Esophagus squamous epithelium (tissue), 5 donors: ENCODE measurements at regions not wholly inside any gene's neighbourhood (a gene's known extent, or its start where the extent isn't known, plus 50 kb on each side); places are given as distances from the start of the nearest gene placed in this dataset.
A peak's percentile ranks its signal among the peaks of the same experiment; 100 is the strongest.

Experiments used
- DNase-seq: peaks from one replicate; lab custom pipeline; 2025; lab: John Stamatoyannopoulos, UW
- H3K27ac ChIP-seq, 4 donors: fragments of 200-600 bp; sonication (generic); one replicate each; pipeline ENCODE4 v1.5.1; 2016 to 2019; ENCODE audit warnings: mild to moderate bottlenecking in 1 of 4
- H3K27me3 ChIP-seq, 4 donors: fragments of 200-600 bp; sonication (generic); 1 replicate in 3 of 4; 2 replicates in 1 of 4; pipeline versions ENCODE4 v1.5.1 to v1.6.0; 2017 to 2021; ENCODE audit warnings: antibody characterized with exemption in 1 of 4
- H3K36me3 ChIP-seq, 3 donors: fragments of 200-600 bp; sonication (generic); one replicate each; pipeline ENCODE4 v1.5.1; 2016 to 2019
- H3K4me1 ChIP-seq, 3 donors: fragments of 200-600 bp; sonication (generic); one replicate each; pipeline ENCODE4 v1.5.1; 2017 to 2019
- H3K4me3 ChIP-seq, 4 donors: fragments of 200-600 bp; sonication (generic); 1 replicate in 3 of 4; 2 replicates in 1 of 4; pipeline ENCODE4 v1.5.1; 2016 to 2019; ENCODE audit warnings: mild to moderate bottlenecking in 2 of 4, moderate library complexity in 1 of 4
- H3K9me3 ChIP-seq, 3 donors: fragments of 200-600 bp; sonication (generic); one replicate each; pipeline ENCODE4 v1.5.1; 2016 to 2019
- CTCF ChIP-seq, 6 experiments: fragments of 450-650 bp in 4 of 6; fragments of 200-600 bp in 2 of 6; sonication (generic) in 2 of 6; IDR thresholded peaks; one replicate each; pipeline ENCODE4 v1.5.1; 2016 to 2019; ENCODE audit warnings: antibody characterized with exemption in 6 of 6, mild to moderate bottlenecking in 4 of 6, moderate library complexity in 4 of 6
- POLR2A ChIP-seq, 4 donors: fragments of 450-650 bp; IDR thresholded peaks; one replicate each; pipeline ENCODE4 v1.6.1; 2017; ENCODE audit warnings: antibody characterized with exemption in 4 of 4, mild to moderate bottlenecking in 4 of 4, moderate library complexity in 3 of 4
- WGBS, 2 donors: methylation state at CpG; one replicate each; pipeline ENCODE4 v1.1.5; 2018; 5-methylcytosine and 5-hydroxymethylcytosine counted together
- intact Hi-C: fragments of 100-400 bp; cut with DNase I; formaldehyde crosslinking; loops from one replicate; pipeline ENCODE4 v1.15.0; 2022
- donor health status: DM: yes; HTN: yes; CAD: no.

- TF ChIP-seq CTCF (IDR thresholded peaks at IDR 0.05), result no peak
- TF ChIP-seq POLR2A (IDR thresholded peaks at IDR 0.05), result no peak
Observed at GRCh38 chr5:160175438-160176218, 53.7 kb upstream of the FABP6 start.

GRCh38 chr5:160174780-160175437 lies 54.4 kb upstream of the FABP6 start:
- 87 to 92% methylated on average over 4 of the region's 4 CpGs for WGBS, 2 donors
- TF ChIP-seq POLR2A (IDR thresholded peaks at IDR 0.05) (no peak), CTCF (IDR thresholded peaks at IDR 0.05) (no peak)
- intact Hi-C loops, result no loop called here
- Histone ChIP-seq H3K27me3 (no peaks in the 10 kb centered on the region), H3K36me3 (no peaks in the 10 kb centered on the region), H3K9me3 (no peaks in the 10 kb centered on the region), H3K27ac (peak overlapping the region in 1 of 4 donors; percentile 40), H3K4me1 (peaks cover 0 to 11% (median 5%) of the 10 kb centered on the region in 3 donors), H3K4me3 (no peak overlapping the region)
- no peak for DNase-seq

More at GRCh38 chr5:160175438-160176218, 53.7 kb upstream of the FABP6 start:
- intact Hi-C loops, result no loop called here
- 58 to 59% methylated on average over 11 to 16 of the region's 18 CpGs for WGBS, 2 donors
- no peak for DNase-seq
- Histone ChIP-seq H3K4me3 (no peak overlapping the region), H3K27ac (peak overlapping the region in 1 of 4 donors; percentile 40), H3K9me3 (no peaks in the 10 kb centered on the region), H3K36me3 (no peaks in the 10 kb centered on the region), H3K4me1 (peaks cover 0 to 11% (median 5%) of the 10 kb centered on the region in 3 donors), H3K27me3 (no peaks in the 10 kb centered on the region)

GRCh38 chr5:160174290-160174689 lies 55.0 kb upstream of the FABP6 start:
- DNase-seq, result no peak
- intact Hi-C loops, result no loop called here
- TF ChIP-seq CTCF (IDR thresholded peaks at IDR 0.05) (no peak), POLR2A (IDR thresholded peaks at IDR 0.05) (no peak)
- Histone ChIP-seq H3K36me3 (no peaks in the 10 kb centered on the region), H3K4me1 (peaks cover 0 to 11% (median 5%) of the 10 kb centered on the region in 3 donors), H3K4me3 (no peak overlapping the region), H3K9me3 (no peaks in the 10 kb centered on the region), H3K27ac (no peak overlapping the region), H3K27me3 (no peaks in the 10 kb centered on the region)
- WGBS, 2 donors, result 83 to 91% methylated on average over 5 of the region's 5 CpGs

- intact Hi-C loops, result no loop called here
- no peak for DNase-seq
- TF ChIP-seq POLR2A (IDR thresholded peaks at IDR 0.05) (no peak), CTCF (IDR thresholded peaks at IDR 0.05) (no peak)
- 53 to 54% methylated on average over 2 of the region's 2 CpGs for WGBS, 2 donors
- H3K27me3 ChIP-seq, result no peaks in the 10 kb centered on the region
- no peak overlapping the region for H3K27ac ChIP-seq
- no peaks in the 10 kb centered on the region for H3K9me3 ChIP-seq
- peaks cover 7 to 27% (median 8%) of the 10 kb centered on the region in 3 donors for H3K4me1 ChIP-seq
- no peaks in the 10 kb centered on the region for H3K36me3 ChIP-seq
- H3K4me3 ChIP-seq, result no peak overlapping the region
Observed at GRCh38 chr5:160171666-160172065, 52.4 kb upstream of the PWWP2A start.

- TF ChIP-seq CTCF (IDR thresholded peaks at IDR 0.05) (no peak), POLR2A (IDR thresholded peaks at IDR 0.05) (no peak)
- intact Hi-C loops, result no loop called here
- Histone ChIP-seq H3K4me3 (no peak overlapping the region), H3K27ac (peak overlapping the region in 1 of 4 donors; percentile 1), H3K36me3 (no peaks in the 10 kb centered on the region), H3K4me1 (peaks cover 6 to 34% (median 21%) of the 10 kb centered on the region in 3 donors), H3K27me3 (no peaks in the 10 kb centered on the region), H3K9me3 (no peaks in the 10 kb centered on the region)
- 29 to 33% methylated on average over 3 of the region's 3 CpGs for WGBS, 2 donors
- DNase-seq, result no peak
Observed at GRCh38 chr5:160169326-160169725, 50.1 kb upstream of the PWWP2A start.
